ENCODE measurements at regions not wholly inside any gene's neighbourhood (a gene's known extent, or its start where the extent isn't known, plus 50 kb on each side); places are given as distances from the start of the nearest gene placed in this dataset.
"Not testable (repeated sequence)": the region's sequence is repeated elsewhere in the genome, so short reads cannot be mapped to it uniquely, and the experiment has no call there.

GRCh38 chr13:102538938-102539337 lies 57.8 kb upstream of the TPP2 start:
- no peak overlapping the region for H3K4me3 ChIP-seq (ENCODE audit: low read length)
- DNase-seq (ENCODE audit: low read depth, low spot score) = no peak

- H3K4me3 ChIP-seq (ENCODE audit: low read length) = no peak overlapping the region
- DNase-seq (ENCODE audit: low read depth, low spot score) = no peak
These were observed 59.9 kb upstream of the TPP2 start for GRCh38 chr13:102536695-102537485.

GRCh38 chr13:102536196-102536595 lies 60.6 kb upstream of the TPP2 start:
- DNase-seq (ENCODE audit: low read depth, low spot score) = no peak
- no peak overlapping the region for H3K4me3 ChIP-seq (ENCODE audit: low read length)

- no peak overlapping the region for H3K4me3 ChIP-seq (ENCODE audit: low read length)
These were observed 66.0 kb upstream of the TPP2 start for GRCh38 chr13:102530751-102531150.

GRCh38 chr13:102522251-102522650 lies 74.5 kb upstream of the TPP2 start:
- not testable (repeated sequence) for H3K4me3 ChIP-seq (ENCODE audit: low read length); DNase-seq (ENCODE audit: low read depth, low spot score)

More at GRCh38 chr13:102530751-102531150, 66.0 kb upstream of the TPP2 start:
- no peak for DNase-seq (ENCODE audit: low read depth, low spot score)

GRCh38 chr13:102517959-102518358 lies 78.8 kb upstream of the TPP2 start:
- no peak for DNase-seq (ENCODE audit: low read depth, low spot score)
- H3K4me3 ChIP-seq (ENCODE audit: low read length) = no peak overlapping the region

GRCh38 chr13:102510072-102510471 lies 86.7 kb upstream of the TPP2 start:
- DNase-seq (ENCODE audit: low read depth, low spot score) = no peak
- H3K4me3 ChIP-seq (ENCODE audit: low read length) = no peak overlapping the region

- DNase-seq (ENCODE audit: low read depth, low spot score) = no peak
- no peak overlapping the region for H3K4me3 ChIP-seq (ENCODE audit: low read length)
These were observed 88.4 kb upstream of the TPP2 start for GRCh38 chr13:102508411-102508810.

GRCh38 chr13:102504002-102504401 lies 92.8 kb upstream of the TPP2 start:
- no peak for DNase-seq (ENCODE audit: low read depth, low spot score)
- no peak overlapping the region for H3K4me3 ChIP-seq (ENCODE audit: low read length)

GRCh38 chr13:102495663-102496062 lies 93.8 kb upstream of the FGF14 start:
- H3K4me3 ChIP-seq (ENCODE audit: low read length) = no peak overlapping the region
- no peak for DNase-seq (ENCODE audit: low read depth, low spot score)

- DNase-seq (ENCODE audit: low read depth, low spot score) = peak; percentile 70
- H3K4me3 ChIP-seq (ENCODE audit: low read length) = no peak overlapping the region
These were observed 85.5 kb upstream of the FGF14 start for GRCh38 chr13:102487330-102487729.

- peak; percentile 25 for DNase-seq (ENCODE audit: low read depth, low spot score)
- H3K4me3 ChIP-seq (ENCODE audit: low read length) = no peak overlapping the region
These were observed 82.5 kb upstream of the FGF14 start for GRCh38 chr13:102484329-102484728.

GRCh38 chr13:102472650-102473049 lies 70.8 kb upstream of the FGF14 start:
- no peak overlapping the region for H3K4me3 ChIP-seq (ENCODE audit: low read length)
- no peak for DNase-seq (ENCODE audit: low read depth, low spot score)

GRCh38 chr13:102470283-102470917 lies 68.6 kb upstream of the FGF14 start:
- peak; percentile 81 for DNase-seq (ENCODE audit: low read depth, low spot score)
- peak overlapping the region; percentile 19 for H3K4me3 ChIP-seq (ENCODE audit: low read length)

- no peak for DNase-seq (ENCODE audit: low read depth, low spot score)
- no peak overlapping the region for H3K4me3 ChIP-seq (ENCODE audit: low read length)
These were observed 64.9 kb upstream of the FGF14 start for GRCh38 chr13:102466610-102467190.

- peak; percentile 29 for DNase-seq (ENCODE audit: low read depth, low spot score)
- H3K4me3 ChIP-seq (ENCODE audit: low read length) = no peak overlapping the region
These were observed 60.7 kb upstream of the FGF14 start for GRCh38 chr13:102462570-102462969.

GRCh38 chr13:102461302-102461701 lies 59.5 kb upstream of the FGF14 start:
- no peak for DNase-seq (ENCODE audit: low read depth, low spot score)
- no peak overlapping the region for H3K4me3 ChIP-seq (ENCODE audit: low read length)

GRCh38 chr13:102460806-102461205 lies 59.0 kb upstream of the FGF14 start:
- no peak overlapping the region for H3K4me3 ChIP-seq (ENCODE audit: low read length)
- DNase-seq (ENCODE audit: low read depth, low spot score) = no peak

- H3K4me3 ChIP-seq (ENCODE audit: low read length) = no peak overlapping the region
- DNase-seq (ENCODE audit: low read depth, low spot score) = no peak
These were observed 51.0 kb upstream of the FGF14 start for GRCh38 chr13:102452836-102453235.

All from Jurkat, Clone E6-1 (cell line).